Iris pigment epithelial cell (primary cell): ENCODE measurements at regions not wholly inside any gene's neighbourhood (a gene's known extent, or its start where the extent isn't known, plus 50 kb on each side); places are given as distances from the start of the nearest gene placed in this dataset.
A peak's percentile ranks its signal among the peaks of the same experiment; 100 is the strongest.
"Not testable (repeated sequence)": the region's sequence is repeated elsewhere in the genome, so short reads cannot be mapped to it uniquely, and the experiment has no call there.

Experiments used
- DNase-seq: peaks from one replicate; pipeline ENCODE4 v3.0.0-alpha.2; 2011; ENCODE audit warnings: low read depth

DNA sequence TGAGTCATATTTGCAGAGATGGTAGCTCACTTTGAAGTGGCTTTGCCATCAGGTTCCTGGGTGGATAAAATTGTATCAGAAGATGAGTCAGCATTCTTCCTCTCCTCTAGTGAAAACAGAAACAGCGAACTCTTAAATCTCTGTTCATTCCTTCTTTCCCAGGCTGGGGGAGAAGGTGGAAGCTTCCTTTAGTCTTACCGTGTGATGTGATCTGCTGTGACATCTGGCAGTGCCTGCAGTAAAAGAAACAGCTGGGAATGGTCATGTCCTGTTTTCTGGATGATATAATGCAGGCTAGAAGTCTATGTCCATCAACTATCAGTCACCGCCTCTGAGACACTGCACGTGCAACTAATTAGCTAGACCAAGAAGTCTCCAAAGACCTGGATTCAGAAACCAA is 171.6 kb downstream of the VAPA start:
- peak; percentile 32 for DNase-seq

DNA sequence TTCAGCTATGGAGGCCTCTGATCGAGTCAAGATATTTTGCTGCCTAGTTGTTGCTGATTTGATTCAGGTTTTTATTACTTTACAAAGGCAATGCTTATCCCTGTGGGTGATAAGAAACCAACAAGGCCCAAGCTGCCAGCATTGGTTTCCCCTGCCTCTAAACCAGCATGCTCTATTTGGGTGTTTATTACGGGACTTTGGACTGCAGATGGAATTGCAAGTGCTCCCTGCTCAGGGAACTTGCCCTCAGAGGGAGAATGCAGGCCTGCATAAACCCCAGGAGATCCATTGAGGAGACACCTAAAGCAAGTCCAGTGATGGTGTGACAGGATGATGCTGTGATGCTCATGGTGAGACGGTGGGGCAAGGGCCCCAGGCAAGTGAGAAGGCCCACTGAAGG is 172.1 kb downstream of the VAPA start:
- DNase-seq: no peak

DNA sequence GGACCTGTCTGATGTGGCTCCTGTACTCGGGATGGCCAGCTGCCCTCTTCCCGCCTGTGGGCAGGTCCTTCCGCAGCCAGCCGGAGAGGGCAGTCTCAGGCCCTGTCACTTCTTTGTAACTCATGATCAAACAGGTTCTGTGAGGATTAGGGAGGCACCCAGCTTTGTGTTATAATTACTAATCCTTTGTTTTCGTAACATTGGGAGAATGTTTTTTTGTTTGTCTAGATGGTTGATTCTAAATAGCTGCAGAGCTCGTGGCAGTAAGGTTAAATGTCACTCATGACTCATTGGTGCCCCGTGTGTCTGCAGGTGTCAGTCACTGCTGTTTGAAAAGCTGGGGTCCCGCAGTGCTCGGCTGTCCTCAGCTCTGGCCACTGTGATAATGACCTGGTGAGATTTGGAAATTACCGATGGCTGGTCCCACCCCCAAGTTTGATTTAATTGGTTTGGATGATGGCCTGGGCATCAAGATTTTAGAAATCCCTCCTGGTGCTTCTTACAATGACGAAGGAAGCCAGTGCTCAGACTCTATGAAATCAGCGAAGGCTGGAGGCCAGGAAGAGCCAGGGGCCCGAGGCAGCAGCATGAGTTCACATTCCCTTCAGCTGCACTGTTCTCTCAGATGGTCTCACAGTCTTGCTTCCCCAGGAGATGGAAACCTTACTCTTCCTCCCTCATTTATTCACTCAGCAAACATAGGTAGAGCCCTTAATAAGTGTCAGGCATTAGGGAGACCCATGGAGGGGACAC is 172.8 kb downstream of the VAPA start:
- no peak for DNase-seq

DNA sequence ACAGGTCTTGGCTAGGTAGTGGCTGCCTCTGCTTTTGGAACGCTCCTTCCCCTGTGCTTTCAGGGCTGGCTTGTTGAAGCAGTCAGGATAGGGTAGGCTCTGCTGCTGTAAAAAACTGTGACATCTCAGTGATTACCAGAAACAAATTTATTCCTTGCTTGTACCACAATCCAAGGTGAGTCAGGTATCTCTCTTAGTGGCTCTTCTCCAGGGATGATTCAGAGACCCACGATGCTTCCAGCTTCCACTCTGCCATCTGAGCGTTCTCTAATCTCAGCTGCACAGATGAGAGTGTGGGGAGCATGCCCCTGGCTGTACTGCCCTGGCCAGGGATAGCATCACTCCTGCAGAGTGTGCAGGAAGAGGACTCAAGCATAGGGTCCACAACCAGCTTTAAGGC is 174.9 kb downstream of the VAPA start:
- no peak for DNase-seq

DNA sequence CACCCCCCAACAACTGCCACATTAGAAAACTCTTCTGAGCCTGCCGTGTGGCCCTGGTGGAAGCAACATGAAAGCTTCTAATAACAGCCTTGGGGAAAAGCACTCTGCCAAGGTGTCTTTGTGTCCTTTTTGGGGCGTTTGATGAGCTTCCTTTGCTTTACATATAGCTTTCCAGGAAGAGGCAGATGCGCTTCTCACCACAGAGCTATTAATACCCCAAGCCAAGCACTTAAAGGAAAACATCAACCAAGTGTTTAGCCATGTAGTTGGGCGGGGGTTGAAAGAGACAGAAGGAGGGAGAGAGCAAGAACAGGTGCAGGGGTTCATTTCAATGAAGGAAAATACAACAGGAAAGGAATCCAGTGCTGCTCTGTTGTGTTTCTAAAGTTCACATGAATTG is 176.1 kb downstream of the VAPA start:
- no peak for DNase-seq

DNA sequence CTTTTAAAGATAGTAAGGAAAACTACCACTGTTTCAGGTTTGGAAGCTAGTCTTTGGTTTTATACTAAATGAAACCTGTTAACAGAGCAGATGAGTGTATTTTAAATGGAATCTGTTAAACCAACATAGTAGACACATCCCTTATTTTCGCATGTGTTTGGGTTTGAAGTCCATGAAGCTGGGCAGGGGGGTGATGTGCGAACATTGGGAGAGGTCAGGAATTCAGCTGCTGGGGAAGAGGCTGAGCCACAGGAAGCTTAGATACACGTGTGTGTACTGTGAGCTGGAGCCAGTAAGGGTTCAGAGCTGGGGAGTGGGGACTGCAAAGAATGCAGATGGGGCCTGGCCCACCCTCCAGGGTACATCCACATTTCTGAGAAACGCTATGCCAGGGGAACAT is 176.9 kb downstream of the VAPA start:
- DNase-seq: no peak

DNA sequence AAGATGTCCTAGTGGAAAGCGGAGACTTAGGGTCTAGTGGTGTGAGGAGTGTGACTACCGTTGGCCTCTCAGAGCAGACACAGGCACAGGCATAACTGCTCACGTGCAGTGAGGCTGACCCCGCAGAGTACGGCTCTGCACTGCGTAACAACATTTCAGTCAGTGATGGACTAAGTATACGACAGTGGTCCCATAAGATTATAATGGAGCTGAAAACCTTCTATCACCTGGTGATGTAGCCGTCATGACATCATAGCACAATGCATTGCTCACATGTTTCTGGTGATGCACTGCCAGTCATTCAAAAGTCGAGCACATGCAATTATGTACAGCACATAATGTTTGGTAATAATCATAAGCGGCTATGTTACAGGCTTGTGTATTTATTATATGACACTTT is 179.6 kb downstream of the VAPA start:
- DNase-seq: no peak

DNA sequence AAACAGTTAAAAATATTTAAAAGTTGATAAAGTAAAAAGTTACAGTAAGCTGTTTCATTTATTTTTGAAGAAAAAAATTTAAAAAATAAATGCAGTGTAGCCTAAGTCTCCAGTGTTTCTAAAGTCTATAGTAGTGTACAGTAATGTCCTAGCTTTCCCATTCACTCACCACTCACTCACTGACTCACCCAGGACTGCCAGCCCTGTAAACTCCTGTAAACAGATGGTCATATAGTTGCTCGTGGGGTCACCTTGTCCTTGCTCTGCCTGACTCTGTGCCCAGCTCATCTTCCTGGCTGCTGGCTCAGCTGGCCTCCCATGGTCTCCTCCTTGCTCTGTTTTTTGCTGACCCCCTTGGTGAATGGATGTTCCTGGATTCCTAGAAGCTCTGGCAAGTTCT is 180.3 kb downstream of the VAPA start:
- peak; percentile 63 for DNase-seq

DNA sequence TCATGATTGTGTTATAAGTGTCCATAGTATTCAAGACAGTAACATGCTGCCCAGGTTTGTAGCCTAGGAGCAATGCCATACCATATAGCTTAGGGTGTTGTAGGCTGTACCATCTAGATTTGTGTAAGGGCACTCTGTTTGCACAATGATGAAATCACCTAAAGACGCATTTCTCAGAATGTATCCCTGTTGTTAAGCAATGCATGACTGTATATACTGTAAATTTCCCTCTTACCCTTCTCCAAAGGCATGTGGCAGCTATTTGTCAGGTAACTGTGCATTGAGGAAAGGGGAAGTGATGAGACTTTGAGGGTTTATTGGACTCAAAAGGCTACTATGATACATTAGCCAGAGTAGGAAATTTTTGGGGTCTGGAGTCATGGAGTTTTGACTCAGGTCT is 180.8 kb downstream of the VAPA start:
- DNase-seq: no peak

DNA sequence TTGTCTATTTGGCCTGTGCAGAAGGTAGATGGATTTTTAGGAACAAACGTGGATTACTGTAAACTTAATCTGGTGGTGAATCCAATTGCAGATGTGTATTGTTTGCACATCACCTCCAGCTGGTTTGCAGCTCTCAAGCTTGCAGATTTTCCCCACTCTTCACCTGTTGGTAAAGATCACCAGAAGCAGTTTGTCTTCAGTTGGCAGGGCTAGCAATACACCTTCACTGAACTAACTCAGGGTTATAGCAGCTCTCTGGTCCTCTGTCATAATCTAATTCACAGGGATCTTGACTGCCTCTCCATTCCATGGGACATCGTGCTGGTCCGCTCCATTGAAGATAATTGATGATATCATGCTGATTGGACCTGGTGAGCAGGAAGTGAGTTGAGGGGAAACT is 181.5 kb downstream of the VAPA start:
- DNase-seq: no peak

DNA sequence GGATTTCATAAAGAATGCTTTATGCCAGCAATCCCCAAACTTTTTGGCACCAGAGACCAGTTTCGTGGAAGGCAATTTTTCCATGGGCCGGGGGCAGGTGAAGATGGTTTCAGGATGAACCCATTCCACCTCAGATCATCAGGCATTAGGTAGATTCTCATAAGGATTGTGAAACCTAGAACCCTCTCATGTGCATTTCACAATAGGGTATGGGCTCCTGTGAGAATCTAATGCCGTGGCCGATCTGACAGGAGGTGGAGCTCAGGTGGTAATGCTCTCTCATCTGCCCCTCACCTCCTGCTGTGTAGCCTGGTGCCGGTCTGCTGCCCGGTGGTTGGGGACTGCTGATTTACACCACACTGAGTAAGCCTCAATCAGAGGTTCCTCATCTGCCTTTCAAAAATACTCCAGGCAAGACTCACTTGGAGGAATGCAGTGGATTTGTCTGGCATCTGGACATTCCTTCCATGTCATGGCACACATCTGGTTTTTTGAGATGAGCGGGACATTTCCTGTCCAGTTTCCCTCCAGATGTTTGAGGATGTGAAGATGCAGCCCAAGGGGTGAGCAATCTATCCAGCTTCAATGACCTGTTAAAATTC is 185.8 kb downstream of the VAPA start:
- DNase-seq: no peak

DNA sequence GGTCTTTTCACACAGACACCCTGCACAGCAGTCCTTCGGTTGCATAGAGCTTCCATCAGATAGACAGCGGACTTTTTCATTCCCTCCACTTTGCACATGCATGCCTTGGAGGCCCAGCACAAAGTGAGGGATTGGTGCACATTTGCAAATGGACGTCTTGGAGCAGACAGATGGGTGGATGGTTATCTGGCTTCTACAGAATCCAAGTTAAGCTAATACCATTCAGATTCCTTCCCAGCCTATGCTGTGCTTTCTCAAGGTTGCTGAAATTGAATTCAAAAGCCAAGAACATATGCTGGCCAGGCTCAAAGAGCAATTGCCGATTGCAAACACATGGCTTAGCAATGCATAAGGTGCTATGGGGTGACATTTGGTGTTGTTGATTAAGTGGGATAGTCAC is 186.4 kb downstream of the VAPA start:
- DNase-seq: no peak

DNA sequence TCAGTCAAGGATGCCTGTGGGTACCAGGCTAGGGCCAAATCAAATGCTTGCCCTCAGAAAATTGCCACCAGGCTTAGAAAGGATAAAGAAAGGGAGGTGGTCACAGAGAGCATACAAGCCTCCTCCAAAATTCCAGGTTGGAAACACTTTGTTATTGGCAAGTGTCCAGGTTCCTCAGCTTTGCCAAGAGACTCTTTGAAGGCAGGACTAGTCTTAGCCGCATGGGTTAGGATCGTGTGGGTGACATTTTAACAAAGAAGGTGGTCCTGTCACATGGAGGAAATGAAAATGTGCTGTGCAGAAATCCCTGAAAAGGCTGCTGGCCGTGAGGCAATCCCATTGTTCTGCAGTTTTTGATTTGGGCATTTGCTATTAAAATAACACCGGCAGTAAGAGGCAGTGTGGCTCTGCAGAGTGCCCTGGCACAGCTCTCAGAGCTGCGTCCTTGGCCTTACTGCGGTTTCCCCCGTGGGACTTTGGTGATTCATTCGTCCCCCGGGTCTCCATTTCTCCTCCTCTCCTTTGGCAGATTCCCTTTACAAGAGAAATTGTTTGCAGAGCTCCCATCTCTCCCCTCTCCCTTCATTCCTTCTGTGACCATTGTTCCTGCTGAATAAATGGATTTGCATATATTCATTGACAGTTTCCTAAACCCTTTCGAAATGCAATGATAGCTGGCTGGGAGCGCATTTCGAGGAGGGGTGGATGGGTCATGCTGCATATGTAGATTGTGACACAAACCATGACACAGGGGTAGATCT is 187.3 kb downstream of the VAPA start:
- DNase-seq: no peak

DNA sequence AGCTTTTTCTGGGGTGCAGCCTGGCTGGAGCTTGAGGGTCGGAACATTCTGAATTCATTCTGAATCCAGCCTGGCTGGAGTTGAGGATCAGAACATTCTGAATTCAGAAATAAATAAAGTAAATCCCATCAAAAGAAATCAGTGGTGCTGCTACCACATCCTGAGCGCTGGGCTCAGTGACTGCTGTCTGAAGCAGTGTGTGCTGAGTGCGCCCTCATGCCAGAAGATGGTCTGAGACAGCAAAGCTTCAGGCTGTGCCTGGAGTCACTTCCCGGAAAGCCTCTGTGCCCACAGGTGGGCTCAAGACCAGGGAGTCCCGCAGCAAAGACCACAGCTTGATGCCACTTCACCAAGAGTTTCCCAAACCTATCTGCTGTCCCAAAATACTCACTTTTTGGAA is 187.9 kb downstream of the VAPA start:
- no peak for DNase-seq

DNA sequence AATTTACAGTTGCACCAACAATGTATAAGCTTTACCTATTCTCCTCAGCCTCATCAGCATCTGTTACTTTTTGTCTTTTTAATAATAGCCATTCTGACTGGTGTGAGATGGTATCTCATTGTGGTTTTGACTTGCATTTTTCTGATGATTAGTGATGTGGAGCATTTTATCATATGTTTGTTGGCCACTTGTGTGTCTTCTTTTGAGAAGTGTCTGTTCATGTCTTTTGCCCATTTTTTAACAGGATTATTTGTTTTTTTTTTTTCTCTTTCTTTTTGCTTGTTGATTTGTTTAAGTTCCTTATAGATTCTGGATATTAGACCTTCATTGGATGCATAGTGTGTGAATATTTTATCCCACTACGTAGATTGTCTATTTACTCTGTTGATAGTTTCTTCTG is 191.3 kb downstream of the VAPA start:
- not testable (repeated sequence) for DNase-seq

DNA sequence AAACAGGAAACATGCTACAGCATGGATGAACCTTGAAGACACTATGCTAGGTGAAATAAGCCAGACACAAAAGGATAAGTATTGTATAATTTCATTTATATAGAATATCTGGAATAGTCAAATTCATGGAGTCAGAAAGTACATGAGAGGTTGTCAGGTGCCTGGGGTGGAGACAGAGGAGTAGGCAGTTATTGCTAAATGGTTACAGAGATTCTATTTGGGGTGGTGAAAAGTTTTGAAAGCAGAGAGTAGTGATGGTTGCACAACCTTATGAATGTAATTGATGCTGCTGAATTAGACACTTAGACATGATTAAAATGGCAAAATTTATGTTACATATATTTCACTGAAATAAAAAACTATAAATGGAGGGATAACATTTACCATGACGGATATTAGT is 197.4 kb downstream of the VAPA start:
- DNase-seq: no peak

DNA sequence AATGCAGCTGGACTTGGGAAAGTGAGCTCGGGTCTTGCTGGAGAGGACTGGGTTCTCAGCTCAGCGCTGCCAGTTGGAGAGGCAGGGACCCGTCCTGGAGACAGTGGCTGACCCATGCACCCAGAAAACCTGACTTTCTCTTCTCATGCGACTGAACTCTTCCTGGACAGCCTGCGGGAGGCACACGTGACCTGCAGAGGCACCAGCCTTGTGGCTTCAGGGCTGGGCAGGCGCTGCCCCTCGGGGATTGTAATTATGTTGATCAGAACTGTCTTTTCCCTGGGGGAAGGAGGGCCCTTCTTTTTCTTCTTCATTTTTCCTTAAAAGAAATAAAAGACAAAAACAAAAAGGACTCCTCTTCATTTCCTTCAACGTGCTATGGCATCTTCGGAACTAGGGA is 198.1 kb downstream of the VAPA start:
- DNase-seq: no peak

DNA sequence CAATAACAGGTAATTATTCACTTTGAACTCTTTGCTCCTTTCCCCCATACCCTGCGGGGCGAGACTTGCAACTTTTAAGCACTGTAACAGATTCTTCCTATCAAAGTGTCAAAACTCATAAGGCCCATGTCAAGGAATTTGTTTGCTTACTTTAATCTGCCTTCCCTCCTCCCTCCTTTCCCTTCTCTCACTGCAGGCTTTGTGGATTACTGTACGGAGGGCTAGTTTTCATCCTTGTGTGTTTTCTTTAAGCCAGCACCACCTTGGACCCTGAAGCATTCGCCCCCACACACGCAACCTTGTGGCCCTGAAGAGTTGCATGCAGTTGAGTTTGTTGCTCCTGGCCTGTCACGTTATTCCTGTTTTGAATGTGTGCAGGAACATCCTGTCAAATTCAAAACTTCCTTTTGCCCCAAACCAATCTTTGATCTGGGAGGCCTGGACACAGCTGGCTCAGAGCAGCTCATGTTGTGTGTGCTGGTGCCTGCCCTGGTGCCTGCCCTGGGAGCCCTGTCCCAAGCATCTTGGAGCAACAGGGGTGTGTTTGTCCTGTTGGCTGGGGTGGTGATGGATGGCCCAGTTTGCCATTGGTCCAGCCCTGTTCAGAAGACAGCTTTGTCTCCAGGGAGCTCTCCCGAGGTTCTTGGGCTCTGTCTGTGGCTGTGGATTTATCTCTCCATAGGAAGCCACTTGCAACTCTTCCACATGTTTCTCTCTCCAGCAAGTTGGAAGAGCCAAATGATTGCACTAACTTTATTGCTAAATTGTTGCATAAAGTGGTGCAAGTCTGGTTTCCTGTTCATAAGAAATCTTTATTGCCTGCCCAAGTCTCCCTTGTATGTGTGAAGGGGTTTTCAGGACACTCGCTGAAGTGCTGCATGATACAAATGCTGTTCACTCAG is 199.6 kb downstream of the VAPA start:
- DNase-seq: no peak

DNA sequence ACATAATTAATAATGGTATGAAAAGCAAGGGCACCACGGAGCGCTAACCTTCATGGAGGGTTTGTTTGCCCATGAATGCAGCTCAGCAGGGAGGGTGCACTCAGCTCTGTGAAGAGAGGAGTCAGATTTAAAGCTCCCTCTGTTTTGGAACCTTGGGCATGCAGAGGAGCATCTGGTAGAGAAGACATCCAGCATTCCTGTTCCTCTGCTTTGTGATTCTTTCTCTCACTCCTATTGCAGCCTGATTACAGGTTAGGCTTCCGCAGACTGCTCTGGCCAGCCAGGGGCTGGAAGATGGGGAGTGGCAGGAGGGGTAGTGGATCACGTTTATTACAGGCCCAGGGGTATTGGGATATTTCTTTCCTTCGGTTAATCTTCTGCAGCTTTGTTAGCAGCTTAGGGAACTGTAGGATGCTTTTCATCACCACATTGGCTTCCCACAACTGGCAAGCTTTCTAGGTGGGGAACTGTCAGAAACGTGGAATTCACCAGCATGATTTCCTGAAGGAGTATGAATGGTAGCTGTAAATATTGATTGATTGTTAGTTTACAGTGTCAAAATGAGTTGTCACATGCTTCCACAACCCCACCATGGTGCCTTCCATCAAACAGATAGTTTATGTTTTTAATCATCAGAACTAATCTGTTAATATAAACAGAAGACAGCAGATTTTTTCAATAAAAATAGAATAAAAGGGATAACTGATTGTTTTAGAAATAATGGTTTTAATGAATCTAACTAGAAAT is 201.1 kb downstream of the VAPA start:
- no peak for DNase-seq

DNA sequence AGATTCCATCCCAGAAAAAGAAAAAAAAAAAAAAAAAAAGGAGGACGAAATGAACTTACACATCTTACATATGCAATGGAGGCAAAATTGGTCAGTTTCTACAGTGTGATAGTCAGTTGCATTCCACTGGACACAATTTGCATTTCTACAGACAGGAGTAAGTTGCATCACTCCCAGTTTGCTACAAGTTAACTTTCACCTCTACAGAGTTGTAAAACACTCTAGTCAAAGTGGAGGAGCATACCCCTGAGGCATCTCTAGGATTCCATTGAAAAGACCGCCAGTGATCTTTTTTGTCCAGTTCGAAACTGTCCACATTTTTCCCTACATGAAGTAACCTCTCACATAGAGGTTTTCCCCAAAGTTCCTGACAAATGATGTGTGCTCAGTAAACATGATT is 202.8 kb downstream of the VAPA start:
- DNase-seq: no peak

DNA sequence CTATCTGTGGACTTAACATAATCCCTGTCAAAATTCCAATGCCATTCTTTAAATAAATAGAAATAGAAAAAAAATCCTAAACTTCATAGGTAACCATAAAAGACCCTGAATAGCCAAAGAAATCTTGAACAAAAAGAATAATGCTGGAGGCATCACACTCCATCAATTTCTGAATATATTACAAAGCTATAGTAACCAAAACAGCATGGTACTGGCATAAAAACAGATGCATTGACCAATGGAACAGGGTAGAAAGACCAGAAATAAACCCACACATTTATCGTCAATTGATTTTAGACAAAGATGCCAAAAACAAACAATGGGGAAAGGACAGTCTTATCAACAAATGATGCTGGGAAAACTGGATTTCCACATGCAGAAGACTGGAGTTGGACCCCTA is 205.7 kb downstream of the VAPA start:
- DNase-seq: no peak

DNA sequence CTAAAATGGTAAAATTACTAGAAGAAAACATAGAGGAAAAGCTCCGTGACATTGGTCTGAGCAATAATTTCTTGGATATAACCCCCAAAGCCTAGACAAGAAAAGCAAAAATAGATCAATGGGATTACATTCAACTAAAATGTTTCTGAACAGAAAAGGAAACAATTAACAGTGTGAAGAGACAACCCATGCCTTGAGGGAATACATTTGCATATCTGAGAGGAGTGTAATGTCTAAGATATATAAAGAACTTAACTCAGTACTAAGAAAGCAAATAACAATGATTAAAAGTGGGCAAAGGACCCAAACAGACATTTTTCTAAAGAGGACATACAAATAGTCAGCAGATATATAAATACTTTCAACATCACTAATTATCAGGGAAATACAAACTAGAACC is 206.2 kb downstream of the VAPA start:
- no peak for DNase-seq
